GM21717 (cell line): ENCODE measurements at regions not wholly inside any gene's neighbourhood (a gene's known extent, or its start where the extent isn't known, plus 50 kb on each side); places are given as distances from the start of the nearest gene placed in this dataset.

ENCODE experiments used
- ATAC-seq: cut with Tn5 transposase; IDR thresholded peaks from one replicate; pipeline ENCODE4 v1.9.1; 2021; ENCODE audit warnings: mild to moderate bottlenecking, moderate library complexity; ENCODE audit not compliant: unreplicated experiment

GRCh38 chr2:120826716-120827410, 91.2 kb downstream of the GLI2 start:
- ATAC-seq = no peak

DNA sequence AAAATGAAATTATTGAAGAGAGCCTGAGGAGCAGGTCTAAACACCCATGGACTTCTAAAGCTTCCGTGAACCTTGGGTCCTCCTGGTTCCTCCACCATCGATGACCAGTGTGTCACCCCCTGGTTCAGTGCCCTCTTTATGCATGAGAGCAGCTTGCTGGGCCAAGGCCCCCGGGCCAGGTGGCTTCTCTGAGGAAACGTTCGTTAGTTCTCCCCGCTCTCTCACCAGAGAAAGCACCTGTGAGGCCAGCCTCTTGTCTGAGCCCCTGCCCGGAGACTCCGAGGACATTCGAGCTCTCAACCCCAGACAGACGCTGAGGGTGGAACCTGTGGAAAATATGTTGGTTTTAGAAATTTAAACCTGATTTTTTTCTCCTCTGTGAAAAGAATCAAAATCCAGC, 92.4 kb downstream of the GLI2 start:
- no peak for ATAC-seq

DNA sequence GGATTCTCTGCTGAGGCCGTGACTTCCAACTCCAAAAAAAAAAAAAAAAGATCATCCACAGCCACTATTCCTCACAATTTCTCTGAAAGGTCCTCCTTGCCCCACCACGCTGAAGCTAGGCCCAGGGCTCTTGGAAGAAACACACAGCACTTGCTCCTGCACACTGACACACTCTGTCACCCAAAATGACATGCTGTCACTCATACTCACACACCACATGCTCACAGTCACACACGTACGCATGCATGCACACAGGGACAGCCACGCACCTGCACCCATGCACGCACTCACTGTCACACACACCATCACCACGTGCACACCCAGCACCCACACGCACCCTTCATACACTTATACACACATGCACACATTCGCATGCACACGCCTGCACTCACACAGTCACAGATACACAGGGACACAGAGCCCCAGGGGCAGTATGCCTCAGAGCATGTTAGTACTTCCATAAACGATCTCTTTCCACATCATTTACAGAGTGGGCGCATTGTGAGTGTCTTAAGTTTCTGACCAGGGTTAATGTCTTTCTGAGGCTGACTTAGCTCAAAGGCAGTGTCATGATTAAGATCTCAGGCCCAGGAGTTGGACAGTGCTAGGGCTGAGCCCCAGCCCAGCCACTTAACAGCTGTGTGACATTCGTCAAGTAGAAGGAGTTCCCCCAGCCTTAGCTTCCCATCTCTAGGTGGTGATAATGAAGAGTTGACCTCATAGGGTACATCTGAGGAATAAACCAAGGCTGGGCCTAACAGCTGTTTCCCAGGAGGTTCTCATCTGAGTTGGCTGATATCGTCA, 93.4 kb downstream of the GLI2 start:
- no peak for ATAC-seq

DNA sequence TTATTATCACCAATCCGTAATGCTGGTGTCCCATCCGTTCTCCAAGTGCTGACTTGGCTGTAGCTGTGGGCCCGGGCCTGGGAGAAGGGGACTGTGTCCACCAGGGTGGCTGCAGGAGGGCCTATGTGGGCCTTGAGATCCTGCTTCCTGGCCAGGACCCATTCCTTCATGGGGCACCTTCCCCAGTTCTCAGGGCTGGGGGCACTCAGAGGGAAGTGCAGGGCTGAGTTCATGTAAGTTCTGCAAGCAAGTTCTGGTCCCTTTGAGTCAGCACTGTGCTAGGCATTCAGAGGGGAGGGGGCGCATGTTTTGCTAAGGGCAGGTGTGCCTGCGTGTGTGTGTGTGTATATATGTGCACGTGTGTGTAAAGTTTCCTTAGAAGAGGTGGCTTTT, 94.0 kb downstream of the GLI2 start:
- ATAC-seq = no peak

GRCh38 chr2:120830096-120830830, 94.6 kb downstream of the GLI2 start:
- ATAC-seq = no peak

DNA sequence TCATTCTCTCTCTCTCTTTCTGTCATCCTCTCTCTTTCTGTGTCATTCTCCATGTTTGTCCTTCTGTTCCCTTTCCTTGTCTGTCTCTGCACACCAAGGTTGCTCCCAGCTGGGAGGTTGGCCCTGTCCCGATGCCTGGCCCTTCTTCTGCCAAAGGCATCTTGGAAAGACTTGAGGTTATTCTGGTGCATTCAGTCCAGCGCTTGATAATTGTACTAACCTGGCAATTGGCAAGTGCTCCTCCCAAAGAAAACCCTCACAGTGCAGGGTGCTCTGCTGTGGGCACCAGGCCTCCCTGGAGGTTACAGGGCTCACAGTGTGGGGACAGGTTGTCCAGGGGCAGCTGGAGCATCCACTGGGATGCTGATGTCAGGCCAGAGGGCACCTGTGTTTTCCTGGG, 95.4 kb downstream of the GLI2 start:
- no peak for ATAC-seq

- ATAC-seq = no peak
Observed at GRCh38 chr2:120831891-120832290, 96.2 kb downstream of the GLI2 start.

GRCh38 chr2:120832296-120833070, 96.8 kb downstream of the GLI2 start:
- ATAC-seq = no peak

- no peak for ATAC-seq
Observed at GRCh38 chr2:120833127-120833675, 97.5 kb downstream of the GLI2 start.

DNA sequence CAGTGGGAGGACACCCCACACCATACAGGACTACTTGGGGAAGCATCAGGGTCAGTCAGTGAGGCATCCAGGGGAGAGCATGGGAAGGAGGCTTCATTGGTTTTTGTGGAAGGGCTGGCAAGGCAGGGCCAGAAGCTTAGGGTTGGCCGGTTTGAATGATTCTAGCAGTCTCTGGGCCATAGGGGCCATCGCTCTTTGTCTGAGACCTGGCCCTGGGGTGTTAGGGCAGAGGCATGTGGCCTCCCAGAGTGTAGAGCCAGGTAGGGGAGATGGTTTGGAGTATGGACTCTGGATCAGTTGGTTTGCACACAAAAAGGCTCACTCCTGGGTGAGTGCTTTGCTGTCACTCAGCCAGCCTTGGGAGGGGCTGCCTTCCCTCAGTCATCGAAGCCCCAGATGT, 98.5 kb downstream of the GLI2 start:
- ATAC-seq = no peak

DNA sequence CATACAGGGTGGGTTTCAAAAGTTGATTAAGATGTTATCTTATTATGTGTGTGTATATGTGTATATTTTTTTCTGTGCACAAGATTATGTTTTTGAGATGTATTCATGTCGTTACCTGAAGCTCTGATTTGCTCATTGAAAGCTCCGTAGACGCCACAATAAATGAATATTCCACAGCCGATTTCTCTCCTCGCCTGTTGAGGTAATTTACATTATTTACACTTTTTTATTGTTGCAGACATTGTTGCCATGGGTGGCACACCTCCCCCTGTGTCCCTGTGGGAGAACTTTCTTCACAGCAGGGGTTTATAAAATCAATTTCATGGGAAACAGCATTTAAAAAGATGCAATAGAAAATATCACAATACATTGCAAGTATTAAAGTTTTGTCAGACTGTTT, 100.6 kb downstream of the GLI2 start:
- no peak for ATAC-seq

GRCh38 chr2:120840795-120841487, 105.3 kb downstream of the GLI2 start:
- ATAC-seq = no peak

DNA sequence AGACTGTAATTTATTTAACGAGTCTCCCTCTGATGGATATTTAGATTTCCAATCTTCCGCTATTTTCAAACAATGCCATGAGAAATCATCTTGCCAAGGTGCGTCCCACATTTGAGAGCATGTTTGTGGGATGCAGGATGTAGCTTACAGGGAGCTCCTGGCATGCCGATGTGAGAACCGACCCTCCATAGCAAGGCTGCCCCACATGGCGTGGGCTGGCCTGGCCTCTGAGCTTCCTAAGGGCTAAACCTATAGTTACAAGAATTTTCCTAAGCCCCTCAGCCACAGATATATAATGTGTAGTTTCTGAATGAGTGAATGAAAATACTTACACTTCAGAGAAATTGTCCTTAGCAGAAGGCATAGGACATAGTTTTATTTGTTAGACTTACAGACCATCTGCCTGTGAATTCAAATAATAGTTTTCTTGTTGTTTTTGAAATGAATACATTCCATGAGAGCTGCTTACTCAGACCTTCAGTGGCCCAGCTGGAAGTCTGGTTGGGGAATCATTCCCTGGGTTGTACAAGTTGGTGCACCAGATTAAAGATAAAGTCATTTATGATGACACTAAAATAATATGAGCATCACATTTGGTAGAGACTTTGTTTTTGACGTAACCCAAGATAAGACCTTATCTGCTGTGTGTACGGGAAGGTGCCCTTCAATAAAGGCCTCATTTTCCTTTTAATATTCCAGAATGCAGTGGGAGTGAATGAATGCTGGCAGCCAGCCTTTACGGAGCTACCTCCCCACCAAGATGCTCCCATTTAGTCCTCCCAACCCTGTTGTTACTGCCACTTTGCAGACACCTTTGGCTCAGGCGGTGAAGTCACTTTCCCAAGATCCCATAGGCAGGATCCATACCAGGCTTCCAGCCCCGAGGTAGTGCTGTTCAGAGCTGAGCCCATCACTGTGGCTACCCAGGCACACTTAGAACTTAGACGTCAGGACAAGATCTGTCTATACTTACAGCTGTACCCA, 107.1 kb downstream of the GLI2 start:
- no peak for ATAC-seq

DNA sequence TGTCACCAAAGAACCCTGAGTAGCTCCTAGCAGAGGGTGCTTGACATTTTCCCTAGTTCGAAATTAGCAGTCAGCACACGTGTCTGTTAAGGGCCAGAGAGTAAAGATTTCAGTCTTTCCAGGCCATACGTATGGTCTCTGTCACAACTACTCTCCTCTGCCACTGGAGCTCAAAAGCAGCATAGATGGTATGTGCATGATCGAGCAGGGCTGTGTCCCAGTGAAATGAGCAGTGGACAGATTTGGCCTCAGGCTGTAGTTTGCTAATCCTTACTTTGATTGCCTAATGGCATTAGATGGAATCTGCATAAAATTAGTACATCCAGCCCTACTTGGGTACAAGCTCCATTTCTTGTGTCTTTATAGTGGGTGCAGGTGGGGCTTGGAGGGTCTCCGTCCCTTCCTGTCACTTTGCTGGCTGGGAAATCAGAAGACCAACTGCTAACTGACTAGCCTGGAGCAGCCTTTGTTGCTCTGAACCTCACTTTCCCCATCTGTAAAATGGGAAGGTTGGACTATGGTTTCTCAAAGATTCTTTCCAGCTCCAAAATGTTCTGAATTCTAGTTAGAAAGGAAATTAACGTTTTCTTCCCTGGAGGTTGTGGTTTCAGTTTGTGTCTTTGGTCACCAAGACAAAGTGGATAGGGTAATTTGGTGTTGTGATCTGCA, 108.5 kb downstream of the GLI2 start:
- no peak for ATAC-seq

GRCh38 chr2:120845277-120845676, 109.6 kb downstream of the GLI2 start:
- no peak for ATAC-seq

- no peak for ATAC-seq
Observed at GRCh38 chr2:120846406-120847095, 110.9 kb downstream of the GLI2 start.

- ATAC-seq = no peak
Observed at GRCh38 chr2:120847700-120848321, 112.1 kb downstream of the GLI2 start.
